Parathyroid adenoma (tissue), 2 donors: ENCODE measurements at regions not wholly inside any gene's neighbourhood (a gene's known extent, or its start where the extent isn't known, plus 50 kb on each side); places are given as distances from the start of the nearest gene placed in this dataset.

Source experiments
- H2AFZ ChIP-seq: fragments of 300-600 bp; sonication (generic); one replicate; pipeline ENCODE4 v1.7.0; 2017; ENCODE audit warnings: antibody characterized with exemption, mild to moderate bottlenecking
- H3K27ac ChIP-seq: fragments of 300-600 bp; sonication (generic); one replicate; pipeline ENCODE4 v1.7.0; 2017
- H3K27me3 ChIP-seq: fragments of 300-600 bp; sonication (generic); one replicate; pipeline ENCODE4 v1.7.0; 2017; ENCODE audit warnings: low read length; ENCODE audit not compliant: control insufficient read depth, insufficient read depth
- H3K36me3 ChIP-seq: fragments of 300-600 bp; sonication (generic); one replicate; pipeline ENCODE4 v1.7.0; 2017; ENCODE audit warnings: low read length; ENCODE audit not compliant: control insufficient read depth, insufficient read depth
- H3K4me1 ChIP-seq: fragments of 300-600 bp; sonication (generic); one replicate; pipeline ENCODE4 v1.7.0; 2017; ENCODE audit warnings: control low read depth
- H3K4me2 ChIP-seq: fragments of 300-600 bp; sonication (generic); one replicate; pipeline ENCODE4 v1.7.0; 2017; ENCODE audit warnings: low read length
- H3K4me3 ChIP-seq: fragments of 300-600 bp; sonication (generic); one replicate; pipeline ENCODE4 v1.7.0; 2017; ENCODE audit warnings: low read depth, low read length
- H3K79me2 ChIP-seq: fragments of 300-600 bp; sonication (generic); one replicate; pipeline ENCODE4 v1.7.0; 2017; ENCODE audit warnings: control low read depth
- H3K9ac ChIP-seq: fragments of 300-600 bp; sonication (generic); one replicate; pipeline ENCODE4 v1.7.0; 2017; ENCODE audit warnings: mild to moderate bottlenecking
- H3K9me3 ChIP-seq: fragments of 300-600 bp; sonication (generic); one replicate; pipeline ENCODE4 v1.7.0; 2017; ENCODE audit warnings: low read length; ENCODE audit not compliant: control insufficient read depth
- CTCF ChIP-seq: fragments of 300-600 bp; sonication (generic); IDR thresholded peaks from one replicate; pipeline ENCODE4 v1.7.0; 2017; ENCODE audit warnings: antibody characterized with exemption, mild to moderate bottlenecking
- donor health status: primary hyperparathyroidism.

- H3K36me3 ChIP-seq = no peaks in the 10 kb centered on the region
- no peak overlapping the region for H2AFZ ChIP-seq
- no peaks in the 10 kb centered on the region for H3K79me2 ChIP-seq
- H3K9me3 ChIP-seq = no peaks in the 10 kb centered on the region
- no peak overlapping the region for H3K9ac ChIP-seq
- H3K4me2 ChIP-seq = no peak overlapping the region
- no peak overlapping the region for H3K27ac ChIP-seq
- no peak overlapping the region for H3K4me3 ChIP-seq
- H3K4me1 ChIP-seq = no peaks in the 10 kb centered on the region
- no peak for TF ChIP-seq CTCF
- H3K27me3 ChIP-seq = no peaks in the 10 kb centered on the region
Measured at GRCh38 chr9:89718651-89719050, 113.8 kb downstream of the GADD45G start.

GRCh38 chr9:89719202-89719601 is 114.4 kb downstream of the GADD45G start:
- no peak overlapping the region for H3K9ac ChIP-seq
- no peak overlapping the region for H3K4me2 ChIP-seq
- no peaks in the 10 kb centered on the region for H3K27me3 ChIP-seq
- H3K27ac ChIP-seq = no peak overlapping the region
- H3K4me1 ChIP-seq = no peaks in the 10 kb centered on the region
- H3K9me3 ChIP-seq = no peaks in the 10 kb centered on the region
- H3K4me3 ChIP-seq = no peak overlapping the region
- H3K36me3 ChIP-seq = no peaks in the 10 kb centered on the region
- TF ChIP-seq CTCF = no peak
- H2AFZ ChIP-seq = no peak overlapping the region
- H3K79me2 ChIP-seq = no peaks in the 10 kb centered on the region

GRCh38 chr9:89720696-89721175 is 115.9 kb downstream of the GADD45G start:
- H3K36me3 ChIP-seq = no peaks in the 10 kb centered on the region
- no peak overlapping the region for H3K27ac ChIP-seq
- H2AFZ ChIP-seq = no peak overlapping the region
- no peaks in the 10 kb centered on the region for H3K27me3 ChIP-seq
- H3K9me3 ChIP-seq = no peaks in the 10 kb centered on the region
- TF ChIP-seq CTCF = no peak
- no peak overlapping the region for H3K4me2 ChIP-seq
- H3K4me3 ChIP-seq = no peak overlapping the region
- no peaks in the 10 kb centered on the region for H3K4me1 ChIP-seq
- H3K79me2 ChIP-seq = no peaks in the 10 kb centered on the region
- H3K9ac ChIP-seq = no peak overlapping the region

GRCh38 chr9:89721176-89721700 is 116.4 kb downstream of the GADD45G start:
- H3K4me2 ChIP-seq = no peak overlapping the region
- no peaks in the 10 kb centered on the region for H3K36me3 ChIP-seq
- no peak overlapping the region for H3K9ac ChIP-seq
- H3K79me2 ChIP-seq = no peaks in the 10 kb centered on the region
- H3K27ac ChIP-seq = no peak overlapping the region
- no peak for TF ChIP-seq CTCF
- H3K4me3 ChIP-seq = no peak overlapping the region
- H3K9me3 ChIP-seq = no peaks in the 10 kb centered on the region
- no peaks in the 10 kb centered on the region for H3K4me1 ChIP-seq
- H3K27me3 ChIP-seq = no peaks in the 10 kb centered on the region
- H2AFZ ChIP-seq = no peak overlapping the region

GRCh38 chr9:89721971-89722530 is 117.2 kb downstream of the GADD45G start:
- Histone ChIP-seq H3K9ac (no peak overlapping the region), H3K79me2 (no peaks in the 10 kb centered on the region), H3K9me3 (no peaks in the 10 kb centered on the region), H3K27ac (no peak overlapping the region), H3K27me3 (no peaks in the 10 kb centered on the region), H3K4me2 (no peak overlapping the region), H3K4me3 (no peak overlapping the region), H2AFZ (no peak overlapping the region), H3K36me3 (no peaks in the 10 kb centered on the region), H3K4me1 (no peaks in the 10 kb centered on the region)
- TF ChIP-seq CTCF = no peak
